DND-41 (cell line): ENCODE measurements at regions not wholly inside any gene's neighbourhood (a gene's known extent, or its start where the extent isn't known, plus 50 kb on each side); places are given as distances from the start of the nearest gene placed in this dataset.

Source experiments
- CTCF ChIP-seq: IDR thresholded peaks from 2 replicates; pipeline ENCODE4 v1.5.1; 2012; ENCODE audit warnings: borderline replicate concordance, low read length, moderate library complexity, mild to moderate bottlenecking; ENCODE audit not compliant: poor library complexity, severe bottlenecking; ENCODE audit errors: extremely low read depth
- EZH2 ChIP-seq: IDR thresholded peaks from 3 replicates; pipeline ENCODE4 v1.6.1; 2012; ENCODE audit warnings: borderline replicate concordance, low read depth, mild to moderate bottlenecking, moderate library complexity, low read length, inconsistent platforms; ENCODE audit not compliant: severe bottlenecking

GRCh38 chr6:134813146-134813545 is 136.8 kb downstream of the ALDH8A1 start:
- no peak for TF ChIP-seq CTCF
- no peak for TF ChIP-seq EZH2
